Lung (tissue), 11 donors: ENCODE measurements at regions not wholly inside any gene's neighbourhood (a gene's known extent, or its start where the extent isn't known, plus 50 kb on each side); places are given as distances from the start of the nearest gene placed in this dataset.

ENCODE experiments used
- ATAC-seq: fragments of 200-7000 bp; cut with Tn5 transposase; one replicate; pipeline ENCODE4 v1.9.1; 2020; ENCODE audit warnings: moderate number of reproducible peaks; ENCODE audit not compliant: insufficient read depth, low FRiP score
- DNase-seq, 3 donors: peaks; one replicate each; pipeline ENCODE4 v3.0.0-alpha.2; 2013 to 2017
- H3K27ac ChIP-seq, 2 donors: one replicate each; pipeline ENCODE4 v1.5.1; 2013; ENCODE audit warnings: mild to moderate bottlenecking in 2 of 2, moderate library complexity in 2 of 2, control low read depth in 1 of 2, inconsistent platforms in 1 of 2, low read depth in 1 of 2, low read length in 1 of 2
- H3K27me3 ChIP-seq, 3 donors: one replicate each; pipeline ENCODE4 v1.5.1; 2013; ENCODE audit warnings: low read length in 2 of 3; ENCODE audit not compliant: control insufficient read depth in 3 of 3, insufficient read depth in 3 of 3
- H3K36me3 ChIP-seq, 4 donors: one replicate each; pipeline ENCODE4 v1.5.1; 2013; ENCODE audit warnings: low read length in 4 of 4, mild to moderate bottlenecking in 1 of 4, moderate library complexity in 1 of 4; ENCODE audit not compliant: control insufficient read depth in 4 of 4, insufficient read depth in 4 of 4
- H3K4me1 ChIP-seq, 5 donors: one replicate each; pipeline ENCODE4 v1.5.1; 2013; ENCODE audit warnings: low read length in 5 of 5, mild to moderate bottlenecking in 2 of 5, moderate library complexity in 1 of 5; ENCODE audit not compliant: control insufficient read depth in 5 of 5, insufficient read depth in 5 of 5
- H3K4me3 ChIP-seq: one replicate; pipeline ENCODE4 v1.5.1; 2013; ENCODE audit warnings: mild to moderate bottlenecking, control low read depth, moderate library complexity
- H3K9ac ChIP-seq, 2 donors: one replicate each; pipeline ENCODE4 v1.5.1; 2013; ENCODE audit warnings: low read length in 2 of 2, control low read depth in 1 of 2; ENCODE audit not compliant: insufficient read depth in 1 of 2
- H3K9me3 ChIP-seq, 4 donors: one replicate each; pipeline ENCODE4 v1.5.1; 2013; ENCODE audit warnings: low read length in 3 of 4, mild to moderate bottlenecking in 1 of 4, moderate library complexity in 1 of 4; ENCODE audit not compliant: control insufficient read depth in 4 of 4, insufficient read depth in 3 of 4
- WGBS, 2 donors: extraction: QIAGEN DNeasy Blood & Tissue Kit; methylation state at CpG; one replicate each; pipeline ENCODE4 v1.1.7; 2013; 5-methylcytosine and 5-hydroxymethylcytosine counted together
- TF ChIP-seq, protein P1 (sequence below): IDR thresholded peaks from 2 replicates; pipeline ENCODE4 v1.5.1; 2012; ENCODE audit warnings: mild to moderate bottlenecking; ENCODE audit errors: control extremely low read depth, extremely low read depth
- donor health status: control.
- donor health status: control.
- donor health status: Bipolar disorder and iron deficiency.
- donor health status: healthy.
- donor health status: DM: yes; HTN: yes; CAD: no.

DNA sequence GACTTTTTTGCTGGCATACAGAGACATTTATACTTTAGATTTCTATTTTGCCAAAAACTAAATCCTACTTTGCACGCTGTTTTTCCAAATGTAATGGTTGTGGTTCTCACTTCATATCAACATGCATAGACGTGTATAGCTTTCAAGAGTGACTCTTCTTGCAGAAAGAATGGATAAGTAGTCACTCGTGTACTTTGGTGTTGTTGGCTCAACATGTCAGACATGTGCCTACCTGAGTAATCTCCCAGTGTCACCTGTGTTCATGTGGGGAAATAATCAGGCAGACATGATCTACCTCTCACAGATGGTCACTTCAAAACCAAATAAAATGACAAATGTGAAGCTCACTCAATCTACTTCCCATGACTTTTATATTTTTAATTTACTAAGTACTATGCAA is 73.1 kb downstream of the GPR88 start:
- TF ChIP-seq, protein P1, sequence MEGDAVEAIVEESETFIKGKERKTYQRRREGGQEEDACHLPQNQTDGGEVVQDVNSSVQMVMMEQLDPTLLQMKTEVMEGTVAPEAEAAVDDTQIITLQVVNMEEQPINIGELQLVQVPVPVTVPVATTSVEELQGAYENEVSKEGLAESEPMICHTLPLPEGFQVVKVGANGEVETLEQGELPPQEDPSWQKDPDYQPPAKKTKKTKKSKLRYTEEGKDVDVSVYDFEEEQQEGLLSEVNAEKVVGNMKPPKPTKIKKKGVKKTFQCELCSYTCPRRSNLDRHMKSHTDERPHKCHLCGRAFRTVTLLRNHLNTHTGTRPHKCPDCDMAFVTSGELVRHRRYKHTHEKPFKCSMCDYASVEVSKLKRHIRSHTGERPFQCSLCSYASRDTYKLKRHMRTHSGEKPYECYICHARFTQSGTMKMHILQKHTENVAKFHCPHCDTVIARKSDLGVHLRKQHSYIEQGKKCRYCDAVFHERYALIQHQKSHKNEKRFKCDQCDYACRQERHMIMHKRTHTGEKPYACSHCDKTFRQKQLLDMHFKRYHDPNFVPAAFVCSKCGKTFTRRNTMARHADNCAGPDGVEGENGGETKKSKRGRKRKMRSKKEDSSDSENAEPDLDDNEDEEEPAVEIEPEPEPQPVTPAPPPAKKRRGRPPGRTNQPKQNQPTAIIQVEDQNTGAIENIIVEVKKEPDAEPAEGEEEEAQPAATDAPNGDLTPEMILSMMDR = no peak
- H3K9ac ChIP-seq = no peak overlapping the region
- H3K9me3 ChIP-seq = no peaks in the 10 kb centered on the region
- H3K4me3 ChIP-seq = no peak overlapping the region
- ATAC-seq (no peak), DNase-seq (no peak)
- 83 to 90% methylated on average over 3 of the region's 3 CpGs for WGBS, 2 donors
- H3K27ac ChIP-seq = no peak overlapping the region
- peaks cover 0 to 9% (median 0%) of the 10 kb centered on the region in 5 donors for H3K4me1 ChIP-seq
- H3K36me3 ChIP-seq = no peaks in the 10 kb centered on the region
- no peaks in the 10 kb centered on the region for H3K27me3 ChIP-seq

DNA sequence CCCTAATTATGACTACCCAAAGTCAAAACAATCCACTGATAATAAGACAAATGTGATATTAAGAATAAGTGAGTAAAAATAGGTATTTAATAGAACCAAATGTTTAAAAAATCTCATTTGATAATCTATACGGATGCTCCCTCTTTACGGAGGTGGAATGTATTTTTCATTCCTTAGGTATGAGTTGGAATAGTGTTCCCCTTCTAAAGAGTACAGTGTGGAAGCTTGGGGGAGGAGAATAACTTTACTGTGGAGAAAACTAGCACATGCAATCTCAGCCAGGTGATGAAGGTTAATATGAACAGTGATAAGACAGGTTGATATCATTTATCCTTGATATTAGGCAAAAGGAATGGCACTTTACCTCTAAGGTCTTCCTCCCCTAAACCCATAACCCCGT is 74.6 kb downstream of the GPR88 start:
- Histone ChIP-seq H3K27ac (no peak overlapping the region), H3K9ac (no peak overlapping the region), H3K36me3 (no peaks in the 10 kb centered on the region), H3K4me3 (no peak overlapping the region), H3K4me1 (peaks cover 0 to 9% (median 0%) of the 10 kb centered on the region in 5 donors), H3K9me3 (no peaks in the 10 kb centered on the region), H3K27me3 (no peaks in the 10 kb centered on the region)
- WGBS, 2 donors = 95 to 98% methylated on average over 3 of the region's 3 CpGs
- TF ChIP-seq, protein P1 = no peak
- DNase-seq (no peak), ATAC-seq (no peak)

DNA sequence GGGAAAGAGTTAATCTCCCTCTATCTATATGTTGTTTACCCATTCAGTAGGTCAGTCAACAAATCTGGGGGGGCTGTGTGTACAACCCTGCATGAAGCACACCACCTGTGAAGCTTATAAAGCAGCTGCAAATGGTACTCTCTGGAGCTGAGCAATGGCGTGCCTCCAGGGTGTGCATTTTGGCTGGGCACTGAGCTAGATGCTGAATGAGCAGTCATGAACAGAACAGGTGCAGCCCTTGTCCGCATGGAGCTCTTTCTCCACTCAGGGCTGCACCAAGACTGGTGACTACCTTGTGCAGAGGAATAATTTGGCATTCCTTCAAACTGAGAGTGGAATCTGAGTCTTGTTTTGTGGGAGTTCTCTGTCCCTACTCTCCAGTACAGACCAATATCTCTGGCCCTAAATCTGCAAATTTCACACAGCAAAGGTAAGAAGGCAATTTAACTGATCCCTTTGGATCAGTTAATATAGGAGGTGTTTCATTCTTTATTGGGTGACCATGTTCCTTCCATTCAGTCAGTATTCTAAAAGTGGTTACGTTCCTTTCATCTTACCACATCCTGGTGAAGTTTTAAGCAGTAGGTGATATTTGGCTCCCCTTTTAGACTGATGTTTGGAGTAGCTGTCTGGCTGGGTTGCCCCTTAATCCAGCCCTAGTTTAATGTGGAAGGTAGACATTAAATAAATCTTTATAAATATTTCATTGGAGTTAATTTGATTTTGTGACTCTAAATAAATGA is 76.0 kb downstream of the GPR88 start:
- H3K4me3 ChIP-seq = no peak overlapping the region
- H3K27me3 ChIP-seq = no peaks in the 10 kb centered on the region
- no peak overlapping the region for H3K9ac ChIP-seq
- no peak overlapping the region for H3K27ac ChIP-seq
- H3K36me3 ChIP-seq = no peaks in the 10 kb centered on the region
- DNase-seq = no peak
- H3K4me1 ChIP-seq = peaks cover 0 to 9% (median 0%) of the 10 kb centered on the region in 5 donors
- ATAC-seq = no peak
- TF ChIP-seq, protein P1 = no peak
- H3K9me3 ChIP-seq = no peaks in the 10 kb centered on the region
- 91 to 92% methylated on average over 3 of the region's 3 CpGs for WGBS, 2 donors

DNA sequence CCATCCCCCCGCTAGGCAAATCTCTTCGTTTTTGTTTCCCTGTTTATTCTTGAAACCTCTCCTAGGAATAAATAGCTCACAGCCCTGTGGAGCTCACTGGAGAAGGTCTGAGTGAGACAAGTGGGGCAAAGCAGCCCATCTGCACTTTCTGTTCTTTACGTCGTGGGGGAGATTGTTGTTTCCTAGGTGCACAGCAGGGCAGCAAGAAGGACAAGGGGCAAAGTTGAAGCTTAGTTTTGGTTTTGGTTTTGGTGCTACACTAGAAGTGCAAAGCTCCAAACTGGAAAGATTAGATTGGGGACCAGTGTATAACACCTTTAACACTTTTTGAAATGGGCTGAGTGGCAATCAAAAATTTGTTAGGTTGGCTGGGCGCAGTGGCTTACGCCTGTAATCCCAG is 76.6 kb downstream of the GPR88 start:
- no peak overlapping the region for H3K27ac ChIP-seq
- DNase-seq (no peak), ATAC-seq (no peak)
- no peaks in the 10 kb centered on the region for H3K36me3 ChIP-seq
- H3K9me3 ChIP-seq = no peaks in the 10 kb centered on the region
- no peaks in the 10 kb centered on the region for H3K27me3 ChIP-seq
- peaks cover 0 to 9% (median 0%) of the 10 kb centered on the region in 5 donors for H3K4me1 ChIP-seq
- 83 to 85% methylated on average over 6 of the region's 6 CpGs for WGBS, 2 donors
- no peak overlapping the region for H3K4me3 ChIP-seq
- H3K9ac ChIP-seq = no peak overlapping the region
- TF ChIP-seq, protein P1 = no peak
